ENCODE measurements at regions not wholly inside any gene's neighbourhood (a gene's known extent, or its start where the extent isn't known, plus 50 kb on each side); places are given as distances from the start of the nearest gene placed in this dataset.
"Not testable (repeated sequence)": the region's sequence is repeated elsewhere in the genome, so short reads cannot be mapped to it uniquely, and the experiment has no call there.

- H3K4me3 Mint-ChIP-seq, result no peak overlapping the region
- H3K27ac Mint-ChIP-seq, result no peak overlapping the region
- DNase-seq, result no peak
- peaks cover 0 to 4% (median 0%) of the 10 kb centered on the region in 5 donors for H3K27me3 Mint-ChIP-seq
- no peaks in the 10 kb centered on the region for H3K36me3 Mint-ChIP-seq
- peaks cover 0 to 31% (median 0%) of the 10 kb centered on the region in 4 donors for H3K4me1 Mint-ChIP-seq
- POLR2A ChIA-PET, result no interaction called here
- no peaks in the 10 kb centered on the region for H3K9me3 Mint-ChIP-seq
- ATAC-seq, result no peak
Observed at GRCh38 chr6:11410539-11411307, 126.8 kb upstream of the TMEM170B start.

DNA sequence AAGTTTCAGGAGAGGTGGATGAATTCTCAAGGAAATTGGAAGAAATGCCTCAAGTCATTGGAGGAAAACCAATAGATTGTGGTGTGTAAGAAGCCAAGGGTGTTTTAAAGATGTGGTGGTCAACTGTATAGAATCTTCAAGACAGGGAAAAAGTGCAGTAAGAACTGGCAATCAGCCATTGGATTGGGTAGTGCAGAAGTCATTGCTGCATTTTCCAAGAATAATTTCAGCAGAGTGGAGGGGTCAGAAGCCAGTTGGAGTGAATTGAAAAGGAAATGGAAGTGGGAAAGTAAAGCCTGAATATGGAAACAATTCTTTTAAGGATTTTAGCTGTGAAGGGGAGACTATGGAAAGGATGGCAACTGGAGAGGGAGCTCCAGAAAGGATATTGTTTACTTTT is 128.2 kb upstream of the TMEM170B start:
- peaks cover 0 to 4% (median 0%) of the 10 kb centered on the region in 5 donors for H3K27me3 Mint-ChIP-seq
- H3K27ac Mint-ChIP-seq, result no peak overlapping the region
- H3K4me3 Mint-ChIP-seq, result no peak overlapping the region
- no peaks in the 10 kb centered on the region for H3K36me3 Mint-ChIP-seq
- no peaks in the 10 kb centered on the region for H3K9me3 Mint-ChIP-seq
- DNase-seq, result no peak
- POLR2A ChIA-PET, result no interaction called here
- no peak for ATAC-seq
- H3K4me1 Mint-ChIP-seq, result peaks cover 0 to 37% (median 0%) of the 10 kb centered on the region in 4 donors

DNA sequence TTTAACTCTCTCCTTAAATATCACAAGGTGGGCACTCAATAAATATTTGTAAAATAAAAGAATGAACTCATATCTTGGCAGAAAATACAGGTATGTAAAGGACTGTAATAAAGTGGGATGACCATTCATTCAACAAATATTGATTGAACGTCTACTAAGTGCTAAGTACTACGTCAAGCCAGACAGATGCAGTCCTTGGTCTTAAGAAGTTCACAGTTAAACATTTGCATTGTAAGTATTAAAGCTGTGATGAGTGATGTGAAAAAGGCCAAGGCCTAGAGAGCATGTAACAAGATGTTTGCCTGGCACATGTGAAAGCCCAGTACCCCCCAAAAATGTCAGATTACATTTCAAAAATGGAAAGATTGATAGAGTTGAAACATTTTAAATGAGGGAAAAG is 130.1 kb upstream of the TMEM170B start:
- H3K4me1 Mint-ChIP-seq, result peaks cover 0 to 40% (median 0%) of the 10 kb centered on the region in 4 donors
- no peaks in the 10 kb centered on the region for H3K36me3 Mint-ChIP-seq
- DNase-seq (no peak), ATAC-seq (no peak)
- POLR2A ChIA-PET, result no interaction called here
- no peak overlapping the region for H3K4me3 Mint-ChIP-seq
- no peaks in the 10 kb centered on the region for H3K9me3 Mint-ChIP-seq
- no peak overlapping the region for H3K27ac Mint-ChIP-seq
- peaks cover 0 to 4% (median 0%) of the 10 kb centered on the region in 5 donors for H3K27me3 Mint-ChIP-seq

DNA sequence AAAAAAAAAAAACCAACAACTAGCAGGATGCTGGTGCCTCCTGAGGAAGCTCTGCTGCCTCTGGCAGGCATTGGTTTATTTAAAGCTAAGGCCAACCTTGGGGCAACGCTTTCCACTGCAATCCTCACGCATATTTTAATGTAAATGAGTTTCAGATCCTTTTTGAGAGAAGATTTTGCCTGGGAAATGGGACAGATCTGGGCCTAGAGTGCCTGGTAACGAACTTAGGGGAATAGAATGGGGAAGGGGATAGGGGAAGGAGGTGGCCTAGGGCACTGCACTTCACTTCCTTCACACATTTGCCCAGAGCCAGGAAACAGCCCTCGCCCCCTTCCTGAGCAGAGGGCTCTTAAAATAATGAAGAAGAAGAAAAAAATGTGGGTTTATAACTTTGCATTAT is 132.7 kb upstream of the TMEM170B start:
- POLR2A ChIA-PET, result interaction anchor here (0.8 kb wide), 1 partner anchor 172 kb away, joined by 3 read pairs; the partner anchor contains the start of gene NEDD9
- Mint-ChIP-seq H3K9me3 (no peaks in the 10 kb centered on the region), H3K36me3 (no peaks in the 10 kb centered on the region), H3K4me3 (no peak overlapping the region), H3K27me3 (peaks cover 0 to 4% (median 0%) of the 10 kb centered on the region in 5 donors), H3K4me1 (peaks cover 0 to 31% (median 0%) of the 10 kb centered on the region in 4 donors), H3K27ac (peak overlapping the region in 3 of 10 donors; percentile 32 to 57 (median 38))
- ATAC-seq, result no peak
- DNase-seq, result no peak

- peaks cover 0 to 31% (median 0%) of the 10 kb centered on the region in 4 donors for H3K4me1 Mint-ChIP-seq
- H3K9me3 Mint-ChIP-seq, result no peaks in the 10 kb centered on the region
- ATAC-seq (no peak), DNase-seq (no peak)
- POLR2A ChIA-PET, result no interaction called here
- H3K36me3 Mint-ChIP-seq, result no peaks in the 10 kb centered on the region
- H3K4me3 Mint-ChIP-seq, result no peak overlapping the region
- H3K27ac Mint-ChIP-seq, result peak overlapping the region in 1 of 10 donors; percentile 57
- peaks cover 0 to under 1% (median 0%) of the 10 kb centered on the region in 5 donors for H3K27me3 Mint-ChIP-seq
Observed at GRCh38 chr6:11404081-11404480, 133.5 kb upstream of the TMEM170B start.

DNA sequence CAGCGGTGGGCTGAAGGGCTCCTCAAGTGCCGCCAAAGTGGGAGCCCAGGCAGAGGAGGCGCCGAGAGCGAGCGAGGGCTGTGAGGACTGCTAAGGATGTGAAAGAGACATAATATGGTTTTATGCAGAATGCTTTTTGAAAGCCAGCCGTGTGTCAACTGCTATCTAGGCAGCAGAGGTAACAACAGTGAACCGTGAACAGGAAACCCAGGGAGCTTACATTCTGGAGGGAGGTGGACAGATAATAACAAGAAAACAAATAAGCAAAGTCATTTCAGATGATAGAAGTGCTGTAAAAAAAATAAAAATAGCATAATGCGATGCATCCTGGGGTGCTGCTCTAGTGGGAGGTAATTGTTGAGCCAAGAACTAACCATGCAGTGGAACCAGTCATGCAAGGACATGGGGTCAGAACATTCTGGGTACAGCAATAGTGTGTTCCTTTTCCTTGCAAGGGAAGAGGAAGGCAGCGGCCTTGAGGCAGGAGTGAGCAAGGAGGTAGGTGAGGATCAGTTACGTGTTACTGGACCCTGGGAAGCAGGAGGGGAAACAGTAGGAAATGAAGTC is 134.4 kb upstream of the TMEM170B start:
- Mint-ChIP-seq H3K36me3 (no peaks in the 10 kb centered on the region), H3K27me3 (no peaks in the 10 kb centered on the region), H3K4me1 (peaks cover 0 to 31% (median 0%) of the 10 kb centered on the region in 4 donors), H3K9me3 (no peaks in the 10 kb centered on the region), H3K27ac (peak overlapping the region in 1 of 10 donors; percentile 31), H3K4me3 (no peak overlapping the region)
- DNase-seq, result no peak
- no peak for ATAC-seq
- POLR2A ChIA-PET, result no interaction called here

GRCh38 chr6:11402581-11402980 is 135.0 kb upstream of the TMEM170B start:
- H3K27me3 Mint-ChIP-seq, H3K36me3 Mint-ChIP-seq, H3K4me3 Mint-ChIP-seq, DNase-seq, POLR2A ChIA-PET, H3K9me3 Mint-ChIP-seq, ATAC-seq, H3K27ac Mint-ChIP-seq: not testable (repeated sequence)
- peaks cover 0 to 31% (median 0%) of the 10 kb centered on the region in 4 donors for H3K4me1 Mint-ChIP-seq

- DNase-seq, POLR2A ChIA-PET, H3K36me3 Mint-ChIP-seq, ATAC-seq, H3K9me3 Mint-ChIP-seq, H3K27ac Mint-ChIP-seq, H3K27me3 Mint-ChIP-seq, H3K4me3 Mint-ChIP-seq: not testable (repeated sequence)
- peaks cover 0 to 31% (median 0%) of the 10 kb centered on the region in 4 donors for H3K4me1 Mint-ChIP-seq
Observed at GRCh38 chr6:11401954-11402353, 135.6 kb upstream of the TMEM170B start.

GRCh38 chr6:11398451-11399326 is 138.9 kb upstream of the TMEM170B start:
- no peak overlapping the region for H3K4me3 Mint-ChIP-seq
- H3K9me3 Mint-ChIP-seq, result peaks cover 0 to 3% (median 0%) of the 10 kb centered on the region in 9 donors
- POLR2A ChIA-PET, result no interaction called here
- no peak overlapping the region for H3K27ac Mint-ChIP-seq
- no peak for DNase-seq
- no peaks in the 10 kb centered on the region for H3K36me3 Mint-ChIP-seq
- ATAC-seq, result no peak
- H3K4me1 Mint-ChIP-seq, result peaks cover 0 to 17% (median 0%) of the 10 kb centered on the region in 4 donors
- H3K27me3 Mint-ChIP-seq, result peaks cover 0 to 13% (median 5%) of the 10 kb centered on the region in 5 donors

DNA sequence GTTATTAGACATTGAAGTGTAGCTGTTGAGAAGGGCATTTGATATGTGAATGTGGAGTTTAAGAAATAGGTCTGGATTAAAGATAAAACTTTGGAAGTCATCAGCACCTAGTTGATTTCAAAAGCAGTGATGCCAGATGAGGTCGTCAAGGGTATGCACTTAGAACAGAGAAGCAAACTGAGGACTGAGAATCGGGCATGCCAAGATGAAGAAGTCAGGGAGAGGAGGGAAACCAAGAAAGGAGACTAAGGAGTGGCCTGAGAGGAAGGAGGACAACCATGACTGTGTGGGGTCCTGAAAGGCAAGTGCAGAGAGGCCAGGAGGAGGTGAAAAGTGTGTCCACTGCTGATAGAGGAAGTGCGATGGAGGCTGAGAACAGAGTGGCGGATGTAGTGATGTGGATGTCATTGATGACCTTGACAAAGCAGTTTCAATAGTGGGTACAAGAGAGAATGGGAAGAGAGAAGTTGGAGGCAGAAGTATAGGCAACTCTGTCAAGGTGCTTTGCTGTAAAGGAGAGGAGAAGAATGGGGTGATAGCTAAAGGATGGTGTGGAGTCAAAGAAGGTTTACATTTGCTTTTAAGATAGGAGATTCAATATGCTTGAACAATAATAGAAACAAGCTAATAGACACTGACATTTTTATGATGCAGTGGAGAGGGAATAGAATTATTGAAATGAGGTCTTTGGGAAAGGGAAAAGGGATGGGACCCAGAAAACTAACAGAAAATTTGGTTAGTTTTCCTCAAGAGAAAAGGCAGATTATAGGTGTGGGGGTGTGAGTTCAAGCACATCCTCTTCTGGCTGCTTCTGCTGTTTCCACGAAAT is 139.7 kb upstream of the TMEM170B start:
- ATAC-seq (no peak), DNase-seq (no peak)
- H3K4me1 Mint-ChIP-seq, result peaks cover 0 to 9% (median 0%) of the 10 kb centered on the region in 4 donors
- H3K27ac Mint-ChIP-seq, result peak overlapping the region in 1 of 10 donors; percentile 5
- H3K9me3 Mint-ChIP-seq, result peaks cover 0 to 3% (median 0%) of the 10 kb centered on the region in 9 donors
- H3K4me3 Mint-ChIP-seq, result no peak overlapping the region
- POLR2A ChIA-PET, result interaction anchor here (0.5 kb wide), 1 partner anchor 89 kb away, joined by 3 read pairs; no protein-coding TSS in a partner anchor
- peaks cover 0 to 13% (median 5%) of the 10 kb centered on the region in 5 donors for H3K27me3 Mint-ChIP-seq
- no peaks in the 10 kb centered on the region for H3K36me3 Mint-ChIP-seq

GRCh38 chr6:11396860-11397259 is 140.7 kb upstream of the TMEM170B start:
- H3K9me3 Mint-ChIP-seq, result peaks cover 0 to 8% (median 0%) of the 10 kb centered on the region in 9 donors
- ATAC-seq, result no peak
- peaks cover 0 to 15% (median 5%) of the 10 kb centered on the region in 5 donors for H3K27me3 Mint-ChIP-seq
- POLR2A ChIA-PET, result no interaction called here
- H3K27ac Mint-ChIP-seq, result no peak overlapping the region
- peaks cover 0 to 5% (median 0%) of the 10 kb centered on the region in 3 donors for H3K36me3 Mint-ChIP-seq
- H3K4me1 Mint-ChIP-seq, result peaks cover 0 to 9% (median 0%) of the 10 kb centered on the region in 4 donors
- no peak overlapping the region for H3K4me3 Mint-ChIP-seq
- no peak for DNase-seq

Data from naive thymus-derived CD8-positive, alpha-beta T cell (primary cell).